ENCODE measurements at regions not wholly inside any gene's neighbourhood (a gene's known extent, or its start where the extent isn't known, plus 50 kb on each side); places are given as distances from the start of the nearest gene placed in this dataset.

GRCh38 chr3:94985778-94986177 is 922.9 kb downstream of the NSUN3 start:
- TF ChIP-seq CHD4 (IDR thresholded peaks at IDR 0.05; ENCODE audit: insufficient read depth, insufficient replicate concordance, low read depth, low read length, poor library complexity, severe bottlenecking) (no peak), MAFK (IDR thresholded peaks at IDR 0.05; ENCODE audit: low read length) (no peak), DEAF1 (CRISPR knock-in tag; IDR thresholded peaks at IDR 0.05) (no peak), HMGXB4 (CRISPR knock-in tag; IDR thresholded peaks at IDR 0.05) (no peak), POLR2A (conservative IDR thresholded peaks at IDR 0.05) (no peak), SMC3 (conservative IDR thresholded peaks at IDR 0.05; ENCODE audit: insufficient read depth, low read depth, low read length) (no peak), CREB3L1 (IDR thresholded peaks at IDR 0.05; ENCODE audit: borderline replicate concordance, low read depth) (no peak)

Measured in K562 (cell line).